HG03432 (cell line): ENCODE measurements at regions not wholly inside any gene's neighbourhood (a gene's known extent, or its start where the extent isn't known, plus 50 kb on each side); places are given as distances from the start of the nearest gene placed in this dataset.
"Not testable (repeated sequence)": the region's sequence is repeated elsewhere in the genome, so short reads cannot be mapped to it uniquely, and the experiment has no call there.

ENCODE experiments used
- ATAC-seq: cut with Tn5 transposase; IDR thresholded peaks from one replicate; pipeline ENCODE4 v1.9.1; 2021; ENCODE audit warnings: mild to moderate bottlenecking, moderate library complexity; ENCODE audit not compliant: unreplicated experiment

DNA sequence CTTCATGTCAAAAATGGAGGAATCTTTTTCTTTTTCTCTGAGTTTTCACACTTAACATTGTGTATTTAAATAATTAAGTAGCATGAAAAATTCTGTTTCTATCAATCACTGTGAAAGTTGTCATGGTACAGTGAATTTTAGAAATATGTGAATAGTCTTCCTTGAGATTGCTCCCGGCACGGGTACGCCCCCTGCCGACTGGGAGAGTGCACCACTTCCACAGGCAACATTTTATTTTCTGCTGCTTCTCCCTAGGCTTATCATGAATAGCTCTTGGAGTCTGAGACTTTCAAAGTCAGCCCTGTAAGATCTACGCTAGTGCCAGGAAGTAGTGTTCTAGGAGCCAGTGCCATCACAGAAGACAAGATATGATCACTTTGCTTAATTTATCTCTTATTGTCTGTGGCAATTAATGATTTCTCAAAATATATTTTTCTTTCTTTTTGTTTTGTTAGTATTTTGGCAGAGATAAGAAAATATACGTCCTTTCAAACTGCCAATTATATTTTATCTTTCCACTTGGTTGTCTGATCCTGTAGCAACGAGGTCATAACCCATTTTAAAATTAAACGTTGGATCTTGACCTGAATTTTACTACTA lies 763.8 kb upstream of the AADAT start:
- ATAC-seq = peak; percentile 82

DNA sequence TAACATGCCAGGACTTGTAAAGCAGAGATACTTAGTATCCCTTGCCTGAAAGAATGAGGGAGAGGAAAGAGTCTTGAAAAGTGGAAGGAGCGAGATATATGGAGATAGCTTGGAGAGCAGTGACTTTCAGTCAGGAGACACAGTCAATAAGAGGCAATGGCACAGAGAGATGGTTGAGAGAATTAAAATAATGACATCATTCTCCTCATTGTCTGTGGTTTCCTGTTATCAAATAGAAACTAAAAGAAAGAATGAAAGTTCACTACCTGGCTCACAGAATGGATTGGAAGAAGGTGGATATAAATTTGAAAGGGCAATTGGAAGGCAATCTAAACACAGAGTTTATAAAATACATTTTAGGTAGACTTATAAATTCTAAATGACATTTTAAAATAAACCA lies 760.2 kb upstream of the AADAT start:
- ATAC-seq = peak; percentile 82

DNA sequence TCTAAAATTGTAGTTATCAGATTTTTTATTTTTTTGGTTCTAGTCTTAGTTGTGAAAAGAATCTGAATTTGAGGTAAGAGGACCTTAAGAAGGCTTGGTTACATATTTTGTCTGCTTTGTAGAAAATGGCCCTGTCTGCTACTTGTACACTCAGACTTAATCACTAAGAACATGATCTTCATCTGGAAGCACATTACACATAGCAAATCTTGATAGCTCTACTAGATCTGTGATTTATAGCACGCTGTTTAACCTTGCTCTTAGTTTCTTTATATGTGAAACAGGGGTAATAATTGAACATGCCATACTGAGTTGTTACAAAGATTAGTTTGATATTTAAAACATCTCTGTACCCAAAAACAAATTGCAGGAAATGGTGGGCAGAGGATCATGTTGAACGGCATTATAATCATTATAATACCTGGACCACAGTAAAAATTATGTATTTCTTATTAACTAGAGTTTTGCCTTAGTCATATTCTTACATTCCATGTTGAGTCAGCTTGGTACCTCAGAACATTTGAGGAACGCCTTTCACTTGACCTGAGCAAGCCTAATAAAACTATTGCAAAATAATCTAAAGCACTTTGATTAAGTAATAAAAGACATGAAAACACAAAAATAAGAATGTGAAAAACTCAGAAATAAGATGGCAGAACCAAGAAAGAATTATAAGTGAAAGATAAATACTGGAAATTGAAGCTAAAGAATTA lies 738.0 kb upstream of the AADAT start:
- no peak for ATAC-seq

DNA sequence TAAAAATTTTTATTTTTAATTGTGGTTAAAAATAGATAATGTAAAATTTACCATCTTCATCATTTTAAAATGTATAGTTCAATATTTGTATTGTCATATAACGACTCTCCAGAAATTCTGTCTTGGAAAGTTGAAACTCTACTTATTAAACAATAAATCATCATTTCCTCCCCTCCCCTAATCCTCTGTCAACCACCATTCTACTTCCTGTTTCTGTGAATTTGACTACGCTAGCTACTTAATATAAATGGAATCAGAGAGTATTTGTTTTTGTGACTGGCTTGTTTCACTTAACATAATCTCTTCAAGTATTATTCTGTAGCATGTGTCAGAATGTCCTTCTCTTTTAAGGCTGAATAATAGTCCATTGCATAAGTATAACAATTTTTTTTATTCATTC lies 729.0 kb upstream of the AADAT start:
- ATAC-seq = no peak

DNA sequence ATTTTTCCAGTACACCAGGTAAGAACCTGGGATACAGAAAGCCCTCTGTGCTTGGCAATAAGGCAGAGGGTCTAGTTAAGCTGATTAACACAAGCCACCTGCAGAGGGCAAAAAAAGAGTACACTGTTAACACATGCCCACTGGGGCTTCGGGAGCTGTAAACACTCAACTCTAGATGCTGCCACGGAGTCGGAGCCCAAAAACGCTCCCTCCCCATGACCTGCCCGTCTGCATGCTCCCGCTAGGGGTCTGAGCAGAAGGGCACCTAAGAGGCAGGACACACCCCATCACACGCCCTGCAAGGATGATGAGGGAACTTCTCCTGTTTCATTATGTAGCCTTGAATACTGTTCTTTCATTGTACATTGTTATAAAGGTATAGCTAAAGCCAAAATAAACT lies 715.6 kb upstream of the AADAT start:
- ATAC-seq = no peak

DNA sequence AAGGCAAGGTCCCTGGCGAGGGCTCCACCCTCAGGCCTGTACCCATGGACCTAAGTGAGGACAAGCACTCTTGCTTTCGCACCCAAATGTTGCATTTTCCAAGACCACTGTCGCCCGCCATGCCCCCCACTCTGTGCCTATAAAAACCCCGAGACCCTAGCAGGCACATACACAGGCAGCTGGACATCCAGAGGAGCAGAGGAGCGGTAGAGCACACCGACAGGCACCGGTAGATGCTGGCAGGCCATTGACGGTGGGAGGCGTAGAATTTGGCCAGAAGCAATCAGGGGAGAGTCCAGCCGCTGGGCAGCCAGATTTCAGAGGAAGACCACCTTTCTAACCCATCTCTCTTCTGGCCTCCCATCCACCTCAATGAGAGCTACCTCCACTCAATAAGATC lies 715.2 kb upstream of the AADAT start:
- ATAC-seq = no peak

DNA sequence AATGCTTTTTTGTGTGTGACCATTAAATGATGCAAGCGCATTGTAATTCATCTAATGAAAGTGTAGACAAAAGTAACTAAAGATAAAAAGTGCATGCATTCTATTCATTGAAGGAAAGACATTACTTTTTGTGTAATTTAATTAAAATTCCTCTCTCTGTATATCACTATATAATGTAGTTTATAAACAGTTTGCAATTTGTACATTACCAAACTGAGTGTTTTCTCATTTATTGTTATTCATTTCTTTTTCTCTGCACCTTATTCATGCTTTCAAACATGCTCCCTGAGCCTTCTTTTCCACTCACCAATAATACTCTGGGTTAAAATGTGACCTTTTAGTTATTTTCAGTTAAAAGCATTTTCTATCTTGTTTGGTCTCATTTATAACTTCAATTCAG lies 713.7 kb upstream of the AADAT start:
- no peak for ATAC-seq

DNA sequence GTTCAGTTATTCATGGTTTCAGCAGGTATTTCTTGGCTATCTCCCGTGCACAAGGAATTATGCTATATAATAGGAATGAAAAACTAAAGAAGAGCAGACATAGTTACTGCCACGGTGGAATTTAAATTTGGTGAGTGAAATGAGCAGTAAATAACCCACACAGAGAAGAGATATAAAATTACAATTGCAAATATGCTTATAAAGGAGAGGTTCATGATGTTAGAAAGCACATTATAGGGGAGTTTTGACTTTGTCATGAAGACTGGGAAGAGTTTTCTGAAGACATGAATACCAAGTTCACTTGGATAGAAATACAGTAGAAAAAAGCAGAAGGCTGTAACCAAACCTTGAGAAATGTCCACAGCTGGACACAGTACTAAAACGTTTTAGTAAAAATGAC lies 712.0 kb upstream of the AADAT start:
- no peak for ATAC-seq

DNA sequence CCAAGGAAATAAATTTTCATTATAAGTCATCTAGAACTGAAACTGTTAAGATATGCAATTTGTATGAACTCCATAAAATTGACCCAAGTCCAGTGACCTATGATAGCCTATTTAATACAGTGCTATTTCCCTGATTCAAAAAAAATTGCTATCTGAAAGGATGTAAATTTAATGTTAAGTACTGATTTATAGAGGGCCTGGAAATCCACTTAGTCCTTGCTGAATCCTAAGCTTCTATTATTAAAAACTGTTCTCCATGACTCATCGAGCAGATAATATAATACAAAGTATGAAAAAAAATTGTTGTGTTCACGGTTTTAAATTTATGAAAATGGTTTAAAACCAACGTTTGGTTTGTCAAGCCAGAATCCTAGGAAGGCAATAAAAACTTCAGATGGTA lies 704.8 kb upstream of the AADAT start:
- no peak for ATAC-seq

DNA sequence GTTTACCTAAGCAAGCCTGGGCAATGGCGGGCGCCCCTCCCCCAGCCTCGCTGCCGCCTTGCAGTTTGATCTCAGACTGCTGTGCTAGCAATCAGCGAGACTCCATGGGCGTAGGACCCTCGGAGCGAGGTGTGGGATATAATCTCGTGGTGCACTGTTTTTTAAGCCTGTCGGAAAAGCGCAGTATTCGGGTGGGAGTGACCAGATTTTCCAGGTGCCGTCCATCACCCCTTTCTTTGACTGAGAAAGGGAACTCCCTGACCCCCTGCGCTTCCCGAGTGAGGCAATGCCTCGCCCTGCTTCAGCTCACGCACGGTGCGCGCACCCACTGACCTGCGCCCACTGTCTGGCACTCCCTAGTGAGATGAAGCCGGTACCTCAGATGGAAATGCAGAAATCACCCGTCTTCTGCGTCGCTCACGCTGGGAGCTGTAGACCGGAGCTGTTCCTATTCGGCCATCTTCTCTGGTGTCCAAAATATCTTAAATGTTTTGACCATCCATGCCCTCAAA lies 698.8 kb upstream of the AADAT start:
- not testable (repeated sequence) for ATAC-seq

DNA sequence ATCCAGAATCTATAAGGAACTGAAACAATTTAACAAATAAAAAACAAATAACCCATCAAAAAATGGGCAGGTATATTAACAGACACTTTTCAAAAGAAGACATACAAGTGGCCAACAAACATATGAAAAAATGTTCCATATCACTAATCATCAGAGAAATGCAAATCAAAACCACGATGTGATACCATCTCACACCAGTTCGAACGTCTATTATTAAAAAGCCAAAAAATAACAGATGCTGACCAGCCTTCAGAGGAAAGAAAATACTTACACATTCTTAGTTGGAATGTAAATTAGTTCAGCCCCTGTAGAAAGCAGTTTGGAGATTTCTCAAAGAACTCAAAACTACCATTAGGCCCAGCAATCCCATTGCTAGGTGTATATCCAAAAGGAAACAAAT lies 687.9 kb upstream of the AADAT start:
- ATAC-seq = no peak

DNA sequence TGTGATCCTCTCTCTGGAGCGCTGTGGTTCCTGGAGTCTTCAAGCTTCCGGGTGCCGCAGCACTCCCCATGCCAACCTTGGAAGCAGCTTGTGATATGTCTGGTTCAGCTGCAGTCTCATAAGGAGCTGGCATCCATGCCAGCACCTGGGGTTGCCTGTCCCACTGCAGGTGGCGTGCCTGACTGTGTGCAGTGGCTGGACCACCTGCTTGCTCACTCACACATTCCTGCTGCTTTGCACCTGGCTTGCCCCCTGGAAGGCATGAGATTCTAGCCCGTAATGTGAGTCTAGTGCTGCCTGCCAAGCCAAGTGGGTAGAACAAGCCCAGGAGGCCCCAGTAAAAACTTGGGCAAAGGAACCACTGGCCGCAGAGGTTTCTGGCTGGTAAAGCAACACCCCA lies 687.2 kb upstream of the AADAT start:
- ATAC-seq = no peak

DNA sequence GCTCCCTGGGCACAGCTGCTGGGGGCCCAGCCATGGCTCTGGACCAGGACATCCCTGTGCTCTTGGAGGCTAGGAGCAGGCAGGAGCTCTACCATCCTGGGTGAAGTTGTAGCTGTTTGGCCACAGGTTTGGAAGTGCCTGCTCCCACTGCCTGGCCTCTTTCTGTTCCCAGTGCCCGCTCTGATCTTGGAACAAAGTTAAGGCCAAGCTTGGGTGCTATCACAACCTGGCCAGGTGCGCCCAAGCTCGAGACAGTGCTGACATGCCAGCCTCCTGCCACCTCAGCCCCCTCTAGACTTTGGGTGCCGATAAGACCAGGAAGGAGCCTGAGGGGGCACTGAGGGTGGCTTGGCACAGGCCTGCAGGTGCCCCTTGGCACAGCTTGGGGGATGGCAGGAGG lies 686.1 kb upstream of the AADAT start:
- ATAC-seq = no peak

DNA sequence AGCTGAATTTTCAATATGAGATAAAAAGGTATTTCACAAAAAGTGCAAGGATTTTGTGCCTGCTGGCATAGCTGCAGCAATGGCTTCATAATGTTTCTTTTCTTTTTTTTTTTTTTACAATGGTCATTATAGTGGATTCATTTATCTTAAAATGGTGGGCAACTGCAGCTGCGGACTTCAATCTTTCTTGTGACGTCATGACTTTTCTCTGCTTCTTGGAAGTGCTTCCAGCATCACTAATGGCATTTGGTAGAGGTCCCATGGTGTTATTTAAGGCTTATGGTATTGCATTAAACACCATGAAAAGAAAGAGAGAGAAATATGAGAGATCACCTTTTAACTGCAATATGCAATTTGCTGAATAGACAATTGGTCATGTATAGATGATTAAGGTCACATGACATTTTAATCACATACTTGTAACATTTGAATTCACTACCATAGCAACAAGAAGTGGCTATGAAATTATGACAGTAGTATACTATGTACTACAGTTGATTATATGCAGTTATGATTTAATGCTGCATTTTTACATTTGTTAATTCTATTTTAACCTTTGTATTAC lies 684.0 kb upstream of the AADAT start:
- ATAC-seq = no peak

DNA sequence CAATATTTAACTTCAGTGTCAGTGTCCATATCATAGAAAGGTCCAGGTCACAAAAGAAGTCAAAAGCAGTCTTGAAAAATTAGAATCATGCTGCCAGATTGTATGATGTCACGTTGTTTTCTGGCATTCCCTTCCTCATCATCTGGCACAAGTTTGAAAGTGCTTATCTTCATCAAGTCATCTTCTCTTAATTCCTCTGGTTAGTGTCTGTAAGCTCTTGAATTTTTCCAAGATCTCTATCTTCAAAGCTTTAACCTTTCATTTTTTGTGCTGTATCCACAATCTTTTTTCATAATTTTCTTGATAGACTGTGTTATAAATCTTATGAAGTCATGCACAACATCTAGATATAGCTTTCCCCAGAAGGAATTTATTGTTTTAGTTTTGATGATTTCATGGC lies 682.7 kb upstream of the AADAT start:
- ATAC-seq = no peak

DNA sequence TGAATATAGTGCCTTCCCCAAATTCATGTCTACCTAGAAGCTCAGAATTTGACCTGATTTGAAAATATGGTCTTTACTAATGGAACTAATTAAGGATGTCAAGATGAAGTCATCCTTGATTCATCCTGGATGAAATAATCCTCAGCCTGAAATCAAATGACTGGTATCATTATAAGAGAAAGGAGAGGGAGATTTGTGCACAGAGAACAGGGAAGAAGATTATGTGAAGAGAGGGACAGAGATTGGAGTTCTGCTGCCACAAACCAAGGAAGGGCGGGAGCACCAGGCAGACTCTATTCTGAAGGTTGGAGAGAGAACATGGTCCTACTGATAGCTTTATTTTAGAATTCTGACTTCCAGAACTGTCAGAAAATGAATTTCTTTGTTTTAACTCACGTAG lies 680.9 kb upstream of the AADAT start:
- no peak for ATAC-seq

DNA sequence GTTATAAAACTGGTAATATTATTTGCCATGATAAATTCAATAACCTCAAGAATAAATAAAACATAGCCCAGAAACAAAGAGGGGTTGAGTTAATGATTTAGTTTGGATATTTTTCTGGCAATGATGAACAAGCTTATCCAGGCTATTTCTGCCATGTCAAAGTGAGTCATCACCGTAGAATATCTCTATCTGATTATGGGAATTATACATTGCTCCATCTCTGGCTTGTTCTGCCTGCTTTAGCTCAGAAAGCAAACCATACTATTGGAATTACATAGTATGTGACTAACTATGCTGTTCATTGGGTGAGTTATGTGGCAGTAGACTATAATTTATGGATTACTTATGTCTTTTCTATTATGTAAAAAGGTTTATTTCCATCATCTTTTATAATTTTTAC lies 680.1 kb upstream of the AADAT start:
- no peak for ATAC-seq

DNA sequence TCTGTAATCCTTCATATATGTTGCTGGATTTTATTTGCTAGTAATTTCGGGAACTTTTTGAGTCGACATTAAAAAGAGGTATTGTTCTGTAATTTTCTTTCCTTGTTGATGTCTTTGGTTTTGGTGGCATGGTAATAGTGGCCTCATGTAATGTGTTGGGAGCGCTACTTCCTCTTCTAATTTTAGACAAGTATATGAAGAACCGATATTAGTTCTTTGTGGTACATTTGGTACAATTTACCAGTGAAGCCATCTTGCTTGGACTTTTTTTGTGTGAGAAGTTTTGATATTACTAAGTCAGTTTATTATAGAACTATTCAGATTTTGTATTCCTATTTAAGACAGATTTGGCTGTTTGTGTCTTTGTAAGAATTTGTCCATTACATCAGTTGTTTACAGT lies 669.2 kb upstream of the AADAT start:
- ATAC-seq = no peak

DNA sequence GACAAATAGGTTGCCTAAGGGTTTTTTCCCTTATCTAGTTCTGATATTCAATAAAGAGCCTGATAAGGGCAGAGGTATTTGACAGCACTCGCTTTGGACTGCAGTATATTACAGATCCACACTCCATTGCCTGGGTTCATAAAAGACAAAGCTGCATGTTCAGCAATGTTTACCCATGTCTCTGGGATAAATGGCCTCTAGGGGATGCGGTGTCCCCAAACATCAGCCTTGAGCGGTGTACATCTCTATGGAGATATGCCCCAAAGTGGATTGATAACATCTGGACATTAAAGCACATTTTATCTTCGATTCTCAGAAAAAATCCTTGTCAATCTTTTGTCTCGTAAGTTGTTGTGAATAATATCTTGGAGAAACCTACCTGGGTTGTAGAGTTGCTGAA lies 660.8 kb upstream of the AADAT start:
- ATAC-seq = no peak

DNA sequence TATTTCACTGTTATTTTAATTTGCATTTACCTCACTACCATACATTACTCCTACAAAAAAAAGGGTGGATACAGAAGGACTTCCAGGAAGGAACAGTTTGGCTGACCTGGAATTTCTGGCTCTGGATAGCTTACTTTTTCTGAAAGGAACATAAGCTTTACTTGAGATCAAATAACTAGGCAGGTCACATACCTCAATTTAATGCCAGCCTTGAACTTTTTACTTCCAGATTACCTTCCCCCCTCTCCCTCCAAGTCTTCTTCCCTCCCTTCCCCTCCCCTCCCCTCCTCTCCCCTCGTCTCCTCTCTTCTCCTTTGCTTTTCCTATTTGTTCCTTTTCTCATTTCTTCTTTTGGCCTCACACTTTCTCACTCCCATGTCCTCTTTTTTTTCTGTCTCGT lies 659.2 kb upstream of the AADAT start:
- ATAC-seq = no peak

DNA sequence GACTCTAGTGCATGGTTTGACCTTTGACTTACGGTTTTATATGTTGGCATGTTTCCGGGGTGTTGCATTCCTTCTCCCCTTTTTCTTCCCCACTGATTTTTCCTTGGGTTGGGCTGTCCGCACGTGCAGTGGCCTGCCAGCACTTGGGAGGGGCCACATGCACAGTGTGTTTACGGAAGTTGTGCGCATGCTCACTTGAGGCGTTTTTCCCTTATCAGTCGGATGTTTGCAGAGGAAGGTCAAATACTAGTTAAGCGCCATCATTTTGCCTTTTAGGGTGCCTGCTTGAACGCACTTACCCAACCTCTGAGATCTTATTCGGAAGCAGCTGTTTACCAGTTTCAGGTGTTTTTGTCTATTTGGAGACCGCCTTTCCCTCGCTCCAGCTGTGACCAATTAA lies 653.9 kb upstream of the AADAT start:
- ATAC-seq = no peak

DNA sequence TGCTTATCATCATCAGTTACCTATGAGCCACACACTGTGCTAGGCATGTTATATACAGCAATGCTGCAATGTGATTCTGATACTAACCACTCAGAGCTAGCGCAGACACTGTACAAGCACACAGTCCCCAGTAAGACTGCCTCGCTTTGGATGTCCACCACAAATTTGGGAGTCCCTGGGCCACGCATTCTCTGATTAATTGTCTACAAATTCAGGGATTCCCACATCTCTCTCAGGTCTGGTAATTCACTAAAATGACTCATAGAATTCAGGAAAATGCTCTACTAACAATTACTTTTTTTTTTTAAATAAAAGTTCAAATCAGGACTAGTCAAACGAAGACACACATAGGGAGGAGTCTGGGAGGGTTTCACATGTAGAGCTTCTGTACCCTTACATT lies 652.1 kb upstream of the AADAT start:
- no peak for ATAC-seq

DNA sequence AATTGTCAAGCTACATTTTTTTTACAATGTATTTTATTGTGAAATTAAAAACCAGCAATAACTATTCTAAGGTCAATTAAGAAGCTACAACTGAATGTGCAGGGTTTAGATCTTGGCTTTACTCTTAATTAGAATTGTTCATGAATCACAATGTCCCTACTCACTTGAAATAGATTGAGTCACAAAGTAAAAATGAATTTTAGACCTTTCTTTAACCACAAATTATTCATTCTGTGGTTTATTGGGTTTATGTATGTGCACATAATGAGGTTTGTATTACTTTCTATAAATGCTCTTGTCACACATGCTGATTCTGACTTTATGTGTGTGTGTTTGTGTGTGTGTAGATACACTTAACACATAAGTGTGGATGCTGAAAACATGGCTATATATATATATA lies 647.0 kb upstream of the AADAT start:
- no peak for ATAC-seq
